ENCODE measurements at regions not wholly inside any gene's neighbourhood (a gene's known extent, or its start where the extent isn't known, plus 50 kb on each side); places are given as distances from the start of the nearest gene placed in this dataset.

DNA sequence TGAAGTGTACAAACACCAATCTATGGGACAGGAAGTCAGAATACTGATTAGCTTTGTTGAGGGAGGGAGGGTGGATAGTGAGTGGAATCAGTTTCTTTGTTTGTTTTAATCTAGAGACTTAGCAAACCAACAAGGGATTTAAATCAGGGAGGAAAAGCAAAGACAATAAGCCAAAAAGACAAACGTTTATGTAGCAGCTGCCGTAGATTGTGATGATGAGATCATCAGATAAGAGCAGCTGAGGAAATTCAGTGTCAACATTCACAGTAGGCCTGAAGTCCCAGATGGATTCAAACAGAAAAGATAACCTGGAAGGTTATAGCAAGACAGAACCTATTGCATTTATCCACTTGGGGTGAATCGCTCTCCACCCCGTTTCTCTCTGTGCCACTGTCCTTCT lies 104.9 kb upstream of the SYNDIG1 start:
- WGBS, 2 donors (ENCODE audit: low coverage in 1 of 2): 18 to 38% methylated on average over 4 of the region's 4 CpGs
- Histone ChIP-seq H3K4me1 (no peaks in the 10 kb centered on the region), H3K36me3 (no peaks in the 10 kb centered on the region)

GRCh38 chr20:24363031-24363430 lies 106.4 kb upstream of the SYNDIG1 start:
- ATAC-seq: no peak
- H3K36me3 ChIP-seq: no peaks in the 10 kb centered on the region
- no peaks in the 10 kb centered on the region for H3K27me3 ChIP-seq
- WGBS, 2 donors (ENCODE audit: low coverage in 1 of 2): 85 to 91% methylated on average over 8 of the region's 8 CpGs
- H3K4me3 ChIP-seq: no peak overlapping the region
- no peak overlapping the region for H3K27ac ChIP-seq
- TF ChIP-seq EP300 (IDR thresholded peaks at IDR 0.05) (no peak), POLR2AphosphoS5 (IDR thresholded peaks at IDR 0.05) (no peak), POLR2A (IDR thresholded peaks at IDR 0.05) (no peak)
- TF ChIP-seq, protein P1, sequence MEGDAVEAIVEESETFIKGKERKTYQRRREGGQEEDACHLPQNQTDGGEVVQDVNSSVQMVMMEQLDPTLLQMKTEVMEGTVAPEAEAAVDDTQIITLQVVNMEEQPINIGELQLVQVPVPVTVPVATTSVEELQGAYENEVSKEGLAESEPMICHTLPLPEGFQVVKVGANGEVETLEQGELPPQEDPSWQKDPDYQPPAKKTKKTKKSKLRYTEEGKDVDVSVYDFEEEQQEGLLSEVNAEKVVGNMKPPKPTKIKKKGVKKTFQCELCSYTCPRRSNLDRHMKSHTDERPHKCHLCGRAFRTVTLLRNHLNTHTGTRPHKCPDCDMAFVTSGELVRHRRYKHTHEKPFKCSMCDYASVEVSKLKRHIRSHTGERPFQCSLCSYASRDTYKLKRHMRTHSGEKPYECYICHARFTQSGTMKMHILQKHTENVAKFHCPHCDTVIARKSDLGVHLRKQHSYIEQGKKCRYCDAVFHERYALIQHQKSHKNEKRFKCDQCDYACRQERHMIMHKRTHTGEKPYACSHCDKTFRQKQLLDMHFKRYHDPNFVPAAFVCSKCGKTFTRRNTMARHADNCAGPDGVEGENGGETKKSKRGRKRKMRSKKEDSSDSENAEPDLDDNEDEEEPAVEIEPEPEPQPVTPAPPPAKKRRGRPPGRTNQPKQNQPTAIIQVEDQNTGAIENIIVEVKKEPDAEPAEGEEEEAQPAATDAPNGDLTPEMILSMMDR (IDR thresholded peaks at IDR 0.05): no peak
- no peaks in the 10 kb centered on the region for H3K4me1 ChIP-seq
- peaks cover 0 to 24% (median 0%) of the 10 kb centered on the region in 3 donors for H3K9me3 ChIP-seq

More for the DNA sequence above, 104.9 kb upstream of the SYNDIG1 start:
- Histone ChIP-seq H3K27me3 (no peaks in the 10 kb centered on the region), H3K4me3 (no peak overlapping the region), H3K9me3 (peaks cover 0 to 24% (median 0%) of the 10 kb centered on the region in 3 donors), H3K27ac (no peak overlapping the region)
- TF ChIP-seq EP300 (IDR thresholded peaks at IDR 0.05) (no peak), POLR2A (IDR thresholded peaks at IDR 0.05) (no peak)
- TF ChIP-seq, protein P1 (IDR thresholded peaks at IDR 0.05): no peak
- no peak for ATAC-seq

DNA sequence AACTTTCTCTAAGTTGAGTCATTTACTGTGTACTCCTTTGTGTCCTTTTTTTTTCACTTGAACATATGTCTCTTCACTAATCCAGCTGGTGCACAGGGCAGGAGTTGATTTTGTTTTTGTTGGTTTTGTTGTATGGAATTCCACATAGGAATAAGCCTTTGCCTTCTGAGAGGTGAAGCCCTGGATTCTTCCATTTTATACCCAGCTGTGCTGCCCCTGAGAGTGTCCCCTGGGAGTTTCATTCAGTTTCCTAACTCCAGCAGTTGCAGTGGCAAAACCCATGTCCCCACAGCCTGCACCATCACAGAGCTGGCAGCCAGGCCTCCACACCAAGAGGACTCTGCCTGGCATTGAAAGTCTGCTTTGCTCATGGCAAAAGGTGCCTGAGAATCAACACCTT lies 107.3 kb upstream of the SYNDIG1 start:
- Histone ChIP-seq H3K9me3 (peaks cover 0 to 24% (median 0%) of the 10 kb centered on the region in 3 donors), H3K4me1 (no peaks in the 10 kb centered on the region), H3K27ac (no peak overlapping the region), H3K36me3 (no peaks in the 10 kb centered on the region), H3K4me3 (no peak overlapping the region), H3K27me3 (no peaks in the 10 kb centered on the region)
- TF ChIP-seq POLR2A (IDR thresholded peaks at IDR 0.05) (no peak), POLR2AphosphoS5 (IDR thresholded peaks at IDR 0.05) (no peak), EP300 (IDR thresholded peaks at IDR 0.05) (no peak)
- TF ChIP-seq, protein P1 (IDR thresholded peaks at IDR 0.05): no peak
- ATAC-seq: no peak

- Histone ChIP-seq H3K36me3 (no peaks in the 10 kb centered on the region), H3K27me3 (peaks cover 4% of the 10 kb centered on the region), H3K27ac (no peak overlapping the region), H3K4me1 (no peaks in the 10 kb centered on the region), H3K9me3 (peaks cover 0 to 24% (median 0%) of the 10 kb centered on the region in 3 donors), H3K4me3 (no peak overlapping the region)
- 67 to 78% methylated on average over 1 to 2 of the region's 2 CpGs for WGBS, 2 donors (ENCODE audit: low coverage in 1 of 2)
- no peak for ATAC-seq
- TF ChIP-seq EP300 (IDR thresholded peaks at IDR 0.05) (no peak), POLR2A (IDR thresholded peaks at IDR 0.05) (no peak), POLR2AphosphoS5 (IDR thresholded peaks at IDR 0.05) (no peak)
- TF ChIP-seq, protein P1 (IDR thresholded peaks at IDR 0.05): no peak
Observed at GRCh38 chr20:24361541-24361940, 107.9 kb upstream of the SYNDIG1 start.

GRCh38 chr20:24360531-24360930 lies 108.9 kb upstream of the SYNDIG1 start:
- ATAC-seq: no peak
- Histone ChIP-seq H3K9me3 (peaks cover 0 to 24% (median 0%) of the 10 kb centered on the region in 3 donors), H3K4me3 (no peak overlapping the region), H3K27ac (no peak overlapping the region), H3K36me3 (no peaks in the 10 kb centered on the region), H3K27me3 (peaks cover 9% of the 10 kb centered on the region), H3K4me1 (no peaks in the 10 kb centered on the region)
- WGBS, 2 donors (ENCODE audit: low coverage in 1 of 2): 96 to 100% methylated on average over 3 of the region's 3 CpGs
- no peak for TF ChIP-seq POLR2A (IDR thresholded peaks at IDR 0.05)
- no peak for TF ChIP-seq POLR2AphosphoS5 (IDR thresholded peaks at IDR 0.05)
- no peak for TF ChIP-seq EP300 (IDR thresholded peaks at IDR 0.05)
- TF ChIP-seq, protein P1 (IDR thresholded peaks at IDR 0.05): no peak

Data from gastroesophageal sphincter (tissue), 4 donors.